ENCODE measurements at regions not wholly inside any gene's neighbourhood (a gene's known extent, or its start where the extent isn't known, plus 50 kb on each side); places are given as distances from the start of the nearest gene placed in this dataset.

DNA sequence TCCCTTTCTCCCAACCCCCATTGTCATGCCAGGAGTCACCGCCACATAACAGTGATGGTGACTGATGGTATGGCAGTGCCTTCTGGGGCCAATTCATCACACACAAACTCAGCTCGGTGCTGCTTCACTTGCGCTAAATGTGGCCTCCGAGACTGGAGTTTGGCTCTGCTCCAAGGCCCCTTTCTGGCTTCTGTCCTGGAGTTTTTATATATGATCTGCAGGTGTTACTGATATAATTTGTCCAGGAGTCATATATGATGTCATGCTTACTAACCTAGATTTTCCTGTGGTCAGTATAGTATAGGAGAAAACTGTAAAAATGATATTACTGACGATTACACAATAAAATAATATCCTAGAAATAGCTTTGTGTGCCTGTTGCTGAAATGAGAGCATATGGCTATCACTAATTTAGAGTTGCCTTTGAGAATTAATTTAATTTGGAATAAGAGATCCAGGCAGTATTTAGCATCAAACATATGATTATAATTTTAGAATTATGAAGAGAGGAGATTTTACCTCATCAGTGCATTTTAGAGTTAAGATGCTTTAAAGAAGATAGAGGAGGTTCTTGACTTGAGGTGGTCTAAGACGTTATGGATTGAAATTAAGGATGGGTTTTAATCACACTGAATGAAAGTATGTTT is 334.1 kb upstream of the CD180 start:
- H3K4me1 Mint-ChIP-seq (ENCODE audit: low read depth, unreplicated experiment), result no peaks in the 10 kb centered on the region
- H3K27me3 Mint-ChIP-seq (ENCODE audit: low read depth, unreplicated experiment), result no peaks in the 10 kb centered on the region
- Histone ChIP-seq H3K9me3 (ENCODE audit: insufficient read depth, low read depth, low read length) (no peaks in the 10 kb centered on the region), H3K79me2 (ENCODE audit: insufficient read depth, low read length) (no peaks in the 10 kb centered on the region), H4K20me1 (ENCODE audit: insufficient read depth, low read length) (no peaks in the 10 kb centered on the region), H3K27me3 (ENCODE audit: insufficient read depth, low read length) (no peaks in the 10 kb centered on the region), H3K4me3 (ENCODE audit: insufficient read depth, low read depth, low read length) (no peak overlapping the region), H3K4me1 (ENCODE audit: insufficient read depth, low read length) (no peaks in the 10 kb centered on the region), H3K27ac (ENCODE audit: low read depth, low read length) (no peak overlapping the region), H3K4me2 (ENCODE audit: low read length) (no peak overlapping the region), H2AFZ (ENCODE audit: low read depth, low read length) (peak overlapping the region; percentile 30), H3K9ac (ENCODE audit: low read length) (no peak overlapping the region), H3K36me3 (ENCODE audit: insufficient read depth, low read length) (no peaks in the 10 kb centered on the region)
- FAIRE-seq, result no peak
- H3K9me3 Mint-ChIP-seq (ENCODE audit: unreplicated experiment), result peaks cover 8% of the 10 kb centered on the region
- TF ChIP-seq EZH2 (IDR thresholded peaks at IDR 0.05; ENCODE audit: insufficient read depth, low read length), result no peak
- TF ChIP-seq, protein P1, sequence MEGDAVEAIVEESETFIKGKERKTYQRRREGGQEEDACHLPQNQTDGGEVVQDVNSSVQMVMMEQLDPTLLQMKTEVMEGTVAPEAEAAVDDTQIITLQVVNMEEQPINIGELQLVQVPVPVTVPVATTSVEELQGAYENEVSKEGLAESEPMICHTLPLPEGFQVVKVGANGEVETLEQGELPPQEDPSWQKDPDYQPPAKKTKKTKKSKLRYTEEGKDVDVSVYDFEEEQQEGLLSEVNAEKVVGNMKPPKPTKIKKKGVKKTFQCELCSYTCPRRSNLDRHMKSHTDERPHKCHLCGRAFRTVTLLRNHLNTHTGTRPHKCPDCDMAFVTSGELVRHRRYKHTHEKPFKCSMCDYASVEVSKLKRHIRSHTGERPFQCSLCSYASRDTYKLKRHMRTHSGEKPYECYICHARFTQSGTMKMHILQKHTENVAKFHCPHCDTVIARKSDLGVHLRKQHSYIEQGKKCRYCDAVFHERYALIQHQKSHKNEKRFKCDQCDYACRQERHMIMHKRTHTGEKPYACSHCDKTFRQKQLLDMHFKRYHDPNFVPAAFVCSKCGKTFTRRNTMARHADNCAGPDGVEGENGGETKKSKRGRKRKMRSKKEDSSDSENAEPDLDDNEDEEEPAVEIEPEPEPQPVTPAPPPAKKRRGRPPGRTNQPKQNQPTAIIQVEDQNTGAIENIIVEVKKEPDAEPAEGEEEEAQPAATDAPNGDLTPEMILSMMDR (IDR thresholded peaks at IDR 0.05; ENCODE audit: insufficient read depth, low read depth, low read length), result no peak
- H3K36me3 Mint-ChIP-seq (ENCODE audit: low read depth, unreplicated experiment), result no peaks in the 10 kb centered on the region
- no peak overlapping the region for H3K27ac Mint-ChIP-seq (ENCODE audit: unreplicated experiment)
- no peak for DNase-seq (ENCODE audit: low read depth)
- H3K4me3 Mint-ChIP-seq (ENCODE audit: unreplicated experiment), result no peak overlapping the region

DNA sequence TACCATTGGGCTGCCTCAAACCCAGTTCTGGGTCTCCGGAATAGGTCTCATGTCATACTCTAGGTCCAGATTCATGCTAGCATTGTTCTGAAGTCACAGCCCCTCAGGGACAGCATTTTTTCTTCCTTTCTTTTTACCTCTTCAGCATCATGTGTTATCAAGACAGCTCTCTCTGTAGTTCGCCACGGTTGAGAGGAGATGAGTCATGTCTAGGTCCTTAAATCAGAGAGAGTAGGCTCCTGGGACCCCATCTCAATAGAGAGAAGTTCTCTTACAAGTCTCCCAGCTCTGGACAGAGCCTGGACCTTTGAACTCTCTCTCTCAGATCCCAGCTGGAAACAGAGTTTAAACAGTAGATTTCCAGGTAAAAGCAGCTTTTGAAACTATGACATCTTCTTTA is 332.4 kb upstream of the CD180 start:
- FAIRE-seq (no peak), DNase-seq (ENCODE audit: low read depth) (no peak)
- Histone ChIP-seq H3K4me2 (ENCODE audit: low read length) (no peak overlapping the region), H3K27ac (ENCODE audit: low read depth, low read length) (no peak overlapping the region), H3K9ac (ENCODE audit: low read length) (no peak overlapping the region), H3K9me3 (ENCODE audit: insufficient read depth, low read depth, low read length) (no peaks in the 10 kb centered on the region), H3K4me1 (ENCODE audit: insufficient read depth, low read length) (no peaks in the 10 kb centered on the region), H3K27me3 (ENCODE audit: insufficient read depth, low read length) (no peaks in the 10 kb centered on the region), H3K36me3 (ENCODE audit: insufficient read depth, low read length) (no peaks in the 10 kb centered on the region), H3K4me3 (ENCODE audit: insufficient read depth, low read depth, low read length) (no peak overlapping the region), H3K79me2 (ENCODE audit: insufficient read depth, low read length) (no peaks in the 10 kb centered on the region), H2AFZ (ENCODE audit: low read depth, low read length) (no peak overlapping the region), H4K20me1 (ENCODE audit: insufficient read depth, low read length) (no peaks in the 10 kb centered on the region)
- H3K27me3 Mint-ChIP-seq (ENCODE audit: low read depth, unreplicated experiment), result no peaks in the 10 kb centered on the region
- no peak overlapping the region for H3K27ac Mint-ChIP-seq (ENCODE audit: unreplicated experiment)
- H3K4me3 Mint-ChIP-seq (ENCODE audit: unreplicated experiment), result no peak overlapping the region
- no peak for TF ChIP-seq EZH2 (IDR thresholded peaks at IDR 0.05; ENCODE audit: insufficient read depth, low read length)
- TF ChIP-seq, protein P1 (IDR thresholded peaks at IDR 0.05; ENCODE audit: insufficient read depth, low read depth, low read length), result no peak
- no peaks in the 10 kb centered on the region for H3K36me3 Mint-ChIP-seq (ENCODE audit: low read depth, unreplicated experiment)
- H3K9me3 Mint-ChIP-seq (ENCODE audit: unreplicated experiment), result peaks cover 9% of the 10 kb centered on the region
- H3K4me1 Mint-ChIP-seq (ENCODE audit: low read depth, unreplicated experiment), result no peaks in the 10 kb centered on the region

DNA sequence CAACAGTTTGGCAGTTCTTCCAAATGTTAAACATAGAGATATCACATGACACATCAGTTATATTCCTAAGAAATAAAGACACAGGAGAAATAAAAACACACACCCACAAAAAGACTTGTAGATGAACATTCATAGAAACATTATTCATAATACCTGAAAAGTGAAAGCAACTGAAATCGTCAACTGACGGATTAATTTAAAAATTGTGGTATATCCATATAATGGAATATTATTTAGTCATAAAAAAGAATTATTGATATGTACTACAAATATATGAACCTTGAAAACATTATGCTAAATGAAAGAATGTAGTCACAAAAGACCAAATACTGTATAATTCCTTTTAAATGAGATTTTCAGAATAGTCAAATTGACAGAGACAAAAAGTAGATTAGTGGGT is 330.2 kb upstream of the CD180 start:
- H3K36me3 ChIP-seq (ENCODE audit: insufficient read depth, low read length), result no peaks in the 10 kb centered on the region
- FAIRE-seq (no peak), DNase-seq (ENCODE audit: low read depth) (no peak)
- Mint-ChIP-seq H3K36me3 (ENCODE audit: low read depth, unreplicated experiment) (no peaks in the 10 kb centered on the region), H3K9me3 (ENCODE audit: unreplicated experiment) (peaks cover 9% of the 10 kb centered on the region), H3K27me3 (ENCODE audit: low read depth, unreplicated experiment) (no peaks in the 10 kb centered on the region), H3K4me3 (ENCODE audit: unreplicated experiment) (no peak overlapping the region), H3K27ac (ENCODE audit: unreplicated experiment) (no peak overlapping the region), H3K4me1 (ENCODE audit: low read depth, unreplicated experiment) (no peaks in the 10 kb centered on the region)
- no peaks in the 10 kb centered on the region for H3K9me3 ChIP-seq (ENCODE audit: insufficient read depth, low read depth, low read length)
- H3K4me2 ChIP-seq (ENCODE audit: low read length), result no peak overlapping the region
- no peak overlapping the region for H2AFZ ChIP-seq (ENCODE audit: low read depth, low read length)
- no peaks in the 10 kb centered on the region for H3K4me1 ChIP-seq (ENCODE audit: insufficient read depth, low read length)
- H3K4me3 ChIP-seq (ENCODE audit: insufficient read depth, low read depth, low read length), result no peak overlapping the region
- H3K9ac ChIP-seq (ENCODE audit: low read length), result no peak overlapping the region
- H4K20me1 ChIP-seq (ENCODE audit: insufficient read depth, low read length), result no peaks in the 10 kb centered on the region
- no peak for TF ChIP-seq EZH2 (IDR thresholded peaks at IDR 0.05; ENCODE audit: insufficient read depth, low read length)
- TF ChIP-seq, protein P1 (IDR thresholded peaks at IDR 0.05; ENCODE audit: insufficient read depth, low read depth, low read length), result no peak
- no peak overlapping the region for H3K27ac ChIP-seq (ENCODE audit: low read depth, low read length)
- no peaks in the 10 kb centered on the region for H3K79me2 ChIP-seq (ENCODE audit: insufficient read depth, low read length)
- no peaks in the 10 kb centered on the region for H3K27me3 ChIP-seq (ENCODE audit: insufficient read depth, low read length)

Data from astrocyte (in vitro differentiated cells and primary cell).